Hematopoietic multipotent progenitor cell treated with erythropoietin and hydrocortisone succinate and interleukin-3 and kit ligand, for 4 days (in vitro differentiated cells): ENCODE measurements at regions not wholly inside any gene's neighbourhood (a gene's known extent, or its start where the extent isn't known, plus 50 kb on each side); places are given as distances from the start of the nearest gene placed in this dataset.

Experiments
- DNase-seq: peaks from one replicate; pipeline ENCODE4 v3.0.0-alpha.2; 2015

DNA sequence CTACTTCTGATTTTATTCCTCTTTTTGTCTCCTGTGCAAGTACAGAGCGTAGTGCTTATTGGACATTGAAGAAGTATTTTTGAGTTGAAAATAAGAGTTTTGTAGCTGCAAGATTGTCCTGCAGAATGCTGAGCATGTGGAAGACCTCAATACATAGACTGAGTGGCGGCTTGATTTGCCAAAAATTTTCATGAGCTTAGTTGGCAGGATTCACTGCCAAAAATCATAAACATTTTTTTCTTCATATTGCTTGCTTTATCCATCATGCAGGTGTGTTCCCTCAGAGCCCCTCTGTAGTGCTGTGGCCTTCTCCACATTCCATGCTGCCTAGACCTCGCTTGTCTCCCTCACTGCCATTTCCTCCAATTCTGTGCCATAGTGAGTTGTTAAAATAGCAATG is 100.1 kb downstream of the DUSP10 start:
- no peak for DNase-seq

- no peak for DNase-seq
Measured at GRCh38 chr1:221643404-221644144, 98.3 kb downstream of the DUSP10 start.

- DNase-seq = no peak
Measured at GRCh38 chr1:221644145-221644448, 97.8 kb downstream of the DUSP10 start.

GRCh38 chr1:221644663-221645258 is 97.1 kb downstream of the DUSP10 start:
- DNase-seq = no peak

DNA sequence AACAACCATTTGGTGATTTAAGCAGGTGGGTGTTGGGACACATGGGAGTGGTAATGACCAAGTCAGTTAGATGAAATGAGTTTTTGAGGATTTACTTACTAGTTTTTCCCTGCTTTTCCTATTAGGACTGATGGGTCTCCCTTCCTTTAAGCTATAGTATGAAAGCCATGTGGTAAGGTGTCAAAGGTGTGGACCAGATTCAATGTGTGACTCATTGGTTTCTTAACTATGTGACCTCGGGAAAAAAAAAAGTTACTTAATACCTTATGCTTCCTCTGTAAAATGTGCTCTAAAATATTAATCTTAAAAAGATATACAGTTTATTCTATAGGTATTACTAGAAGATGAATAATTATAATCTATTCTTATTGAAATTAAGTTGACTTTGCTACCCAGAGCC is 93.7 kb downstream of the DUSP10 start:
- DNase-seq = no peak
